CD14-positive monocyte (primary cell): ENCODE measurements at regions not wholly inside any gene's neighbourhood (a gene's known extent, or its start where the extent isn't known, plus 50 kb on each side); places are given as distances from the start of the nearest gene placed in this dataset.
A peak's percentile ranks its signal among the peaks of the same experiment; 100 is the strongest.

Experiments
- DNase-seq, 3 donors: peaks; one replicate each; pipeline ENCODE4 v3.0.0-alpha.2; 2011 to 2022
- H2AFZ ChIP-seq: 2 replicates; pipeline ENCODE4 v1.6.0; 2012; ENCODE audit warnings: mild to moderate bottlenecking, low read depth, low read length, inconsistent platforms; ENCODE audit not compliant: insufficient read depth, poor library complexity, severe bottlenecking
- H3K27ac ChIP-seq, 2 donors: 1 replicate in 1 of 2; 2 replicates in 1 of 2; pipeline ENCODE4 v1.5.1; 2012 to 2013; ENCODE audit warnings: low read length in 2 of 2, control low read depth in 1 of 2, inconsistent platforms in 1 of 2, low read depth in 1 of 2, mild to moderate bottlenecking in 1 of 2
- H3K27me3 ChIP-seq, 2 donors: one replicate each; pipeline versions ENCODE4 v1.6.0 to v1.6.1; 2011 to 2013; ENCODE audit warnings: low read length in 2 of 2; ENCODE audit not compliant: control insufficient read depth in 2 of 2, insufficient read depth in 2 of 2
- H3K36me3 ChIP-seq, 2 donors: replicated peaks in 1 of 2; 1 replicate in 1 of 2; 2 replicates in 1 of 2; pipeline versions ENCODE4 v1.5.1 to v1.6.1; 2012 to 2013; ENCODE audit warnings: low read length in 2 of 2, control low read depth in 1 of 2, inconsistent platforms in 1 of 2, mild to moderate bottlenecking in 1 of 2; ENCODE audit not compliant: insufficient read depth in 2 of 2, control insufficient read depth in 1 of 2
- H3K4me1 ChIP-seq, 2 donors: 1 replicate in 1 of 2; 2 replicates in 1 of 2; pipeline versions ENCODE4 v1.5.1 to v1.6.1; 2012 to 2013; ENCODE audit warnings: low read length in 2 of 2, control low read depth in 1 of 2, inconsistent platforms in 1 of 2, mild to moderate bottlenecking in 1 of 2, moderate library complexity in 1 of 2; ENCODE audit not compliant: insufficient read depth in 2 of 2, control insufficient read depth in 1 of 2
- H3K4me2 ChIP-seq: replicated peaks from 2 replicates; pipeline ENCODE3; 2012; ENCODE audit warnings: low read length, moderate library complexity, mild to moderate bottlenecking; ENCODE audit not compliant: poor library complexity, severe bottlenecking; ENCODE audit errors: extremely low read depth
- H3K4me3 ChIP-seq, 3 experiments: fragments of 200-600 bp in 1 of 3; sonication (generic) in 1 of 3; replicated peaks in 1 of 3; 1 replicate in 2 of 3; 2 replicates in 1 of 3; pipeline ENCODE4 v1.5.1; 2011 to 2013; ENCODE audit warnings: low read length in 3 of 3, mild to moderate bottlenecking in 3 of 3, control low read depth in 2 of 3, low read depth in 2 of 3, inconsistent platforms in 1 of 3, moderate library complexity in 1 of 3
- H3K79me2 ChIP-seq: 2 replicates; pipeline ENCODE4 v1.6.0; 2012; ENCODE audit warnings: mild to moderate bottlenecking, control low read depth, inconsistent platforms, low read length, moderate library complexity; ENCODE audit not compliant: insufficient read depth
- H3K9ac ChIP-seq: 2 replicates; pipeline ENCODE4 v1.6.0; 2017; ENCODE audit warnings: low read length, mild to moderate bottlenecking; ENCODE audit not compliant: insufficient read depth, poor library complexity, severe bottlenecking
- H3K9me3 ChIP-seq, 2 donors: replicated peaks in 1 of 2; 1 replicate in 1 of 2; 2 replicates in 1 of 2; pipeline versions ENCODE4 v1.5.1 to v1.6.1; 2012 to 2013; ENCODE audit warnings: low read length in 2 of 2, control low read depth in 1 of 2; ENCODE audit not compliant: control insufficient read depth in 1 of 2, insufficient read depth in 1 of 2
- H4K20me1 ChIP-seq: 2 replicates; pipeline ENCODE4 v1.6.0; 2012; ENCODE audit warnings: mild to moderate bottlenecking, low read length, control low read depth, moderate library complexity; ENCODE audit not compliant: insufficient read depth
- H3K27ac Mint-ChIP-seq, 7 donors: one replicate each; pipeline ENCODE4 v1.8.0; 2020; ENCODE audit warnings: mild to moderate bottlenecking in 7 of 7, mixed read lengths in 7 of 7, moderate library complexity in 6 of 7, inconsistent platforms in 2 of 7
- H3K27me3 Mint-ChIP-seq, 3 donors: one replicate each; pipeline ENCODE4 v1.8.0; 2021 to 2022; ENCODE audit warnings: low read depth in 3 of 3, mild to moderate bottlenecking in 3 of 3, mixed read lengths in 3 of 3, moderate library complexity in 3 of 3, inconsistent platforms in 1 of 3
- H3K36me3 Mint-ChIP-seq, 2 donors: one replicate each; pipeline ENCODE4 v1.8.0; 2020; ENCODE audit warnings: mixed read lengths in 2 of 2, inconsistent platforms in 1 of 2, mild to moderate bottlenecking in 1 of 2
- H3K4me1 Mint-ChIP-seq: one replicate; pipeline ENCODE4 v1.8.0; 2020; ENCODE audit warnings: mild to moderate bottlenecking, mixed read lengths
- H3K4me3 Mint-ChIP-seq, 2 donors: one replicate each; pipeline ENCODE4 v1.8.0; 2020; ENCODE audit warnings: mild to moderate bottlenecking in 2 of 2, mixed read lengths in 2 of 2, moderate library complexity in 1 of 2
- H3K9me3 Mint-ChIP-seq, 7 donors: one replicate each; pipeline ENCODE4 v1.8.0; 2020 to 2022; ENCODE audit warnings: mixed read lengths in 7 of 7, mild to moderate bottlenecking in 6 of 7, moderate library complexity in 6 of 7, inconsistent platforms in 2 of 7
- WGBS: methylation state at CpG from one replicate; pipeline ENCODE4 v1.1.5; 2013; ENCODE audit warnings: missing lambda C conversion rate; ENCODE audit not compliant: insufficient coverage; 5-methylcytosine and 5-hydroxymethylcytosine counted together
- intact Hi-C, 2 donors: fragments of 100-400 bp; cut with micrococcal nuclease; formaldehyde crosslinking; loops; one replicate each; pipeline versions ENCODE4 v1.15.0 to v1.15.1; 2023
- TF ChIP-seq, protein P1 (sequence below): fragments of 200-600 bp; IDR thresholded peaks from one replicate; pipeline ENCODE4 v1.8.0; 2022; ENCODE audit warnings: antibody characterized with exemption, mild to moderate bottlenecking

DNA sequence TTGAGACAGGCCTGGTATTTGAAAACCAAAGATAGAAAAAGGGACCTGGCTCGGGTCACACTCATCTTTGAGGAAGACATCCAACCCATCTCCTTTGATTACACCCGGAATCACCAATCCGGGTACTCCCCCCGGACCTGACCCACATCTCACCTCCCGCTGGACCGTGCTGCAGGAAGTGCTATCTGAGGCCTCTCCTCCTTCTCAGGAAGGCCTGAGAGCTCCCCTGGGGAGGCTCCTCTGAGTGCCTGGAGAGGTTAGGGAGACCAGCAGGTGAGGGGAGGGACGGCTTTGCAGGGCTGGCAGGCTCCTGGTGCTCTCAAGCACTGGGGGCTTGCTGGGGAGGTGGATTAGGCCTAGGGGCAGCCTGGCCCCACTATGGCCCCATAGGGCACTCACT, 170.9 kb downstream of the ACKR3 start:
- TF ChIP-seq, protein P1, sequence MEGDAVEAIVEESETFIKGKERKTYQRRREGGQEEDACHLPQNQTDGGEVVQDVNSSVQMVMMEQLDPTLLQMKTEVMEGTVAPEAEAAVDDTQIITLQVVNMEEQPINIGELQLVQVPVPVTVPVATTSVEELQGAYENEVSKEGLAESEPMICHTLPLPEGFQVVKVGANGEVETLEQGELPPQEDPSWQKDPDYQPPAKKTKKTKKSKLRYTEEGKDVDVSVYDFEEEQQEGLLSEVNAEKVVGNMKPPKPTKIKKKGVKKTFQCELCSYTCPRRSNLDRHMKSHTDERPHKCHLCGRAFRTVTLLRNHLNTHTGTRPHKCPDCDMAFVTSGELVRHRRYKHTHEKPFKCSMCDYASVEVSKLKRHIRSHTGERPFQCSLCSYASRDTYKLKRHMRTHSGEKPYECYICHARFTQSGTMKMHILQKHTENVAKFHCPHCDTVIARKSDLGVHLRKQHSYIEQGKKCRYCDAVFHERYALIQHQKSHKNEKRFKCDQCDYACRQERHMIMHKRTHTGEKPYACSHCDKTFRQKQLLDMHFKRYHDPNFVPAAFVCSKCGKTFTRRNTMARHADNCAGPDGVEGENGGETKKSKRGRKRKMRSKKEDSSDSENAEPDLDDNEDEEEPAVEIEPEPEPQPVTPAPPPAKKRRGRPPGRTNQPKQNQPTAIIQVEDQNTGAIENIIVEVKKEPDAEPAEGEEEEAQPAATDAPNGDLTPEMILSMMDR = no peak
- H3K9me3 ChIP-seq = no peaks in the 10 kb centered on the region
- Mint-ChIP-seq H3K4me1 (peaks cover 32% of the 10 kb centered on the region), H3K9me3 (peaks cover 0 to 13% (median 2%) of the 10 kb centered on the region in 7 donors), H3K4me3 (no peak overlapping the region), H3K27ac (no peak overlapping the region), H3K27me3 (peaks cover 16 to 25% (median 20%) of the 10 kb centered on the region in 3 donors), H3K36me3 (peaks cover 0 to 4% of the 10 kb centered on the region in 2 donors)
- H3K79me2 ChIP-seq = no peaks in the 10 kb centered on the region
- no peak overlapping the region for H3K9ac ChIP-seq
- peaks cover 0 to 14% of the 10 kb centered on the region in 2 donors for H3K27me3 ChIP-seq
- H3K27ac ChIP-seq = no peak overlapping the region
- intact Hi-C loops = loop anchor here in 1 of 2 donors (10.0 kb wide), 1 partner anchor 134 kb away; no protein-coding TSS in a partner anchor
- peaks cover 23 to 30% of the 10 kb centered on the region in 2 donors for H3K4me1 ChIP-seq
- H4K20me1 ChIP-seq = no peaks in the 10 kb centered on the region
- H2AFZ ChIP-seq = no peak overlapping the region
- no peaks in the 10 kb centered on the region for H3K36me3 ChIP-seq
- H3K4me2 ChIP-seq = no peak overlapping the region
- H3K4me3 ChIP-seq = no peak overlapping the region
- no peak for DNase-seq
- WGBS = 81% methylated on average over 5 of the region's 7 CpGs

DNA sequence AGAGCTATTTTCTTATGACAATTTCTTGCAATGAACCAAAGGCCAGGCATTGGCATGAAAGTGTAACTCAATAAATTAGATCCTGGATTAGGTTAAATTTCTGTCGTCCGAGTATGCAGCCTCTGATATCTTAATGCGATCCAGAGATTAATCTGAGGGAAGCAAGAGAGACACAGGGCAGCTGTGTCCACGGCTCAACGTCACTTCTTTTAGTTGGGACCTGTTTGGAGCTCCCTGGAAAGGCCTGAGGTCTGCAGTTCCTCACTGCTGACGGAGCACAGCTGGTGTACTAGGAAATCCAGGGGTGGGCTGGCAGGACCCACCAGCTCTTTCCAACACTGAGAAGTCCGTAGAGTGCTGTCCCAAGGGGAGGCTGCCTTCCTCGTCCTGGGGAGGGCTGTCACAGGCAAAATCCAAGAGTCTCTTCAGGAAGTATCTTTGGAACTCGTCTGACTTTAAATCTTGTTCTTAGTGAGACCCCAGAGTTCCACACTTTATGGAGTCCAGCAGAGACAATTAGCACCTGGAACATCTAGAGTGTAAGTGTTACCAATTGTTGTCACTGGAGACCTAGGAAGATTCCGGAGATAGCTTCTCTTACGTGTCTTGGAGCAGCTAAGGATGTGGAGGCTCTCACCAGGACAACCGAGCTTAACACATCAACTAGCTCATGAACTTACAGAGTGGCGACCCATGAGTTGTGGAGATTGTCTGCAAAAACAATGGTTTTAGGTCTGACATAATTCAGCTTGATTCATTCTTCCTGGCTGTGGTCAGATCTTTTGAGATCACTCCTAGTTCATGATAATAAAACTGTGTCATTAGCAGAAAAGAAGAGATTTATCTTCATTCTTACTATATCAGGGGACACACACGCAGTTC, 173.7 kb downstream of the ACKR3 start:
- WGBS = 94% methylated on average over 9 of the region's 14 CpGs
- H3K4me2 ChIP-seq = no peak overlapping the region

More for the DNA sequence above, 173.7 kb downstream of the ACKR3 start:
- peaks cover 43 to 46% of the 10 kb centered on the region in 2 donors for H3K4me1 ChIP-seq
- no peaks in the 10 kb centered on the region for H3K79me2 ChIP-seq
- no peaks in the 10 kb centered on the region for H4K20me1 ChIP-seq
- TF ChIP-seq, protein P1 = no peak
- H3K4me3 ChIP-seq = no peak overlapping the region
- Mint-ChIP-seq H3K4me3 (no peak overlapping the region), H3K27ac (peak overlapping the region in 1 of 7 donors; percentile 6), H3K9me3 (peaks cover 0 to 13% (median 2%) of the 10 kb centered on the region in 7 donors), H3K4me1 (peaks cover 53% of the 10 kb centered on the region), H3K36me3 (peaks cover 0 to 4% of the 10 kb centered on the region in 2 donors), H3K27me3 (peaks cover 0 to 10% (median 6%) of the 10 kb centered on the region in 3 donors)
- intact Hi-C loops = loop anchor here in 1 of 2 donors (10.0 kb wide), 1 partner anchor 132 kb away; no protein-coding TSS in a partner anchor
- H3K36me3 ChIP-seq = no peaks in the 10 kb centered on the region
- peak in 1 of 3 donors; percentile 5 for DNase-seq
- no peak overlapping the region for H3K9ac ChIP-seq
- no peak overlapping the region for H2AFZ ChIP-seq
- no peak overlapping the region for H3K27ac ChIP-seq
- no peaks in the 10 kb centered on the region for H3K27me3 ChIP-seq
- H3K9me3 ChIP-seq = no peaks in the 10 kb centered on the region
